ENCODE measurements at regions not wholly inside any gene's neighbourhood (a gene's known extent, or its start where the extent isn't known, plus 50 kb on each side); places are given as distances from the start of the nearest gene placed in this dataset.

DNA sequence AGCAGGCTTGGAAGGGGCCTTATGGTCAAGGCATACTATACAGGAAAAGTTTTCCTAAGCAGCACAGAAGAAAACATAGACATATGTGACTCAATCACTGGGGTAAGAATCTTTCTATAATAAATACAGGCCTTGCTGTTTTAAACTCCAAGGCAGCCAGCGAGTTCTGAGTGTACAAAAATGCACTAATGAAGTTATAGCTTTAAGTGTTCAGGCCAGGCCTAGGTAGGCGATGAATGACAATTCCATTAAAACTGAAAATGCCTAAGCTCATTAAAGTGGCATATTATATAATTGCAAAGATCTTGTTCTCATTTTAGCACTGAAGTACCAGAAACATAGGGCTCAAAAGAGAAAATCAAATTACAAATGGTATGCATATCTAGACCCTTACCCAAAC, 716.4 kb upstream of the HS3ST1 start:
- Histone ChIP-seq H3K4me3 (no peak overlapping the region), H3K9me3 (replicated peaks in 1 of 3) (no peaks in the 10 kb centered on the region), H3K4me1 (replicated peaks in 1 of 2) (no peaks in the 10 kb centered on the region), H3K27me3 (no peaks in the 10 kb centered on the region), H3K36me3 (replicated peaks in 1 of 2) (no peaks in the 10 kb centered on the region), H3K27ac (no peak overlapping the region)
- TF ChIP-seq, protein P1, sequence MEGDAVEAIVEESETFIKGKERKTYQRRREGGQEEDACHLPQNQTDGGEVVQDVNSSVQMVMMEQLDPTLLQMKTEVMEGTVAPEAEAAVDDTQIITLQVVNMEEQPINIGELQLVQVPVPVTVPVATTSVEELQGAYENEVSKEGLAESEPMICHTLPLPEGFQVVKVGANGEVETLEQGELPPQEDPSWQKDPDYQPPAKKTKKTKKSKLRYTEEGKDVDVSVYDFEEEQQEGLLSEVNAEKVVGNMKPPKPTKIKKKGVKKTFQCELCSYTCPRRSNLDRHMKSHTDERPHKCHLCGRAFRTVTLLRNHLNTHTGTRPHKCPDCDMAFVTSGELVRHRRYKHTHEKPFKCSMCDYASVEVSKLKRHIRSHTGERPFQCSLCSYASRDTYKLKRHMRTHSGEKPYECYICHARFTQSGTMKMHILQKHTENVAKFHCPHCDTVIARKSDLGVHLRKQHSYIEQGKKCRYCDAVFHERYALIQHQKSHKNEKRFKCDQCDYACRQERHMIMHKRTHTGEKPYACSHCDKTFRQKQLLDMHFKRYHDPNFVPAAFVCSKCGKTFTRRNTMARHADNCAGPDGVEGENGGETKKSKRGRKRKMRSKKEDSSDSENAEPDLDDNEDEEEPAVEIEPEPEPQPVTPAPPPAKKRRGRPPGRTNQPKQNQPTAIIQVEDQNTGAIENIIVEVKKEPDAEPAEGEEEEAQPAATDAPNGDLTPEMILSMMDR (IDR thresholded peaks at IDR 0.05): no peak
- TF ChIP-seq POLR2A (IDR thresholded peaks at IDR 0.05): no peak
- 84 to 94% (median 87%) methylated on average over 2 of the region's 2 CpGs for WGBS, 4 donors
- intact Hi-C loops (cut with DNase I): no loop called here
- DNase-seq: no peak

DNA sequence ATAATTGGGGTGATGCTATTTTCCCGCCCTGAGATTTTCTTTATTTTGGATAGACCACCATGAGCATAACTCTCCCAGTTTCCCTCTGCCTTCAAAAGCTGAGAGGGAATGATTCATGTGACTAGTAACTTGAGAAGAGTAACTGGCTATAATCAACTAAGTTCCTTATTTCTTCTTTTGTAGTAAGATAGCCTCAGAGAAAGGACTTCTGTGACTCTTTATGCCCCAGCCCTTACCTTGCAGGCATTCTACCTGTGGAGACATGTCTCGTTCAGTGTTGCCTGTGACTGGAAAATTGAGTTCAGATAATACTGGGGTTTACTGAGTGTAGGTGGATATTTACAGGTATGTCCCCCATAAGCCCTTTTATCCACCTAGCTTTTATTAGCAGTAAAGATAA, 715.4 kb upstream of the HS3ST1 start:
- H3K27me3 ChIP-seq: no peaks in the 10 kb centered on the region
- H3K4me3 ChIP-seq: no peak overlapping the region
- H3K36me3 ChIP-seq (replicated peaks in 1 of 2): no peaks in the 10 kb centered on the region
- TF ChIP-seq, protein P1 (IDR thresholded peaks at IDR 0.05): no peak
- TF ChIP-seq POLR2A (IDR thresholded peaks at IDR 0.05): no peak
- DNase-seq: no peak
- H3K9me3 ChIP-seq (replicated peaks in 1 of 3): no peaks in the 10 kb centered on the region
- no peak overlapping the region for H3K27ac ChIP-seq
- intact Hi-C loops (cut with DNase I): no loop called here
- H3K4me1 ChIP-seq (replicated peaks in 1 of 2): no peaks in the 10 kb centered on the region
- WGBS, 4 donors: 71 to 90% (median 79%) methylated on average over 2 of the region's 2 CpGs

DNA sequence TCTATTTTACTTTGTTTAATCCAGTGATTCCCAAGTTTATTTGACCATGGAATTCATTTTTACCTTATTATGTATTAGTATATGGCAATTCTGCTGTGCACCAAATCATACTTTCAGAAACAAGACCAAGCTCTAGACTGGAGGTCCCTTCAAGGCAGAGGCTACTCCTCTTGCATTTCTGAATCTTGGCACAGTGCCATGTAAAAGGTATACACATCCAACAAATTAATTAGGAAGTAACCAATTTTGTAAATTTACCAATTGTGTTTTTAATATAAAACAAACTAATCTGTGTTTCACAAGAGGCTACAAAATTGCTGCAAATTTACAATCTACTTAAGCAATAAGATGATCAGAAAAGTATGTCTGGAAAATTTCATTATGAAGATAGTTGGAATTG, 712.2 kb upstream of the HS3ST1 start:
- H3K27me3 ChIP-seq: no peaks in the 10 kb centered on the region
- no peaks in the 10 kb centered on the region for H3K36me3 ChIP-seq (replicated peaks in 1 of 2)
- no peak for DNase-seq
- intact Hi-C loops (cut with DNase I): no loop called here
- H3K4me1 ChIP-seq (replicated peaks in 1 of 2): no peaks in the 10 kb centered on the region
- TF ChIP-seq, protein P1 (IDR thresholded peaks at IDR 0.05): no peak
- no peak for TF ChIP-seq POLR2A (IDR thresholded peaks at IDR 0.05)
- H3K4me3 ChIP-seq: no peak overlapping the region
- H3K9me3 ChIP-seq (replicated peaks in 1 of 3): no peaks in the 10 kb centered on the region
- H3K27ac ChIP-seq: no peak overlapping the region

DNA sequence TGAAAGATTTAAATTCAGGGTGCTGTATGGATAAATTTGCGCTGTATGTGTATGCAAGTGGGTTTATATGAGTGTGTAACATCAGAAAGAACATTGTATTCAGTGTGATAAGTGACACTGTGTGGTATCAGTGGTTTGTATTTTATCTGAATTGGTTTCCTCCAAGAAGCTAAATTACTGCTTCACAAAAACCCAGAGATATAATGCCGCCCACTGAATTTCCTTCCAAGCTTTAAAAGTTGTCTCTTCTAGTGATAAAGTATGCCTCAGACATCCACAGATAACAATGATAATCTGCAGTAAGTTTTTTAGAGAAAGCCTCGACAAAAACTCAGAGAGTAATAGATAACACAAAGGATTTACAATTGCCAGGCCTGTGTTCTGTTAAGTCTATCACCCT, 710.6 kb upstream of the HS3ST1 start:
- WGBS, 4 donors: 51 to 56% (median 54%) methylated on average over 3 of the region's 3 CpGs
- Histone ChIP-seq H3K27ac (no peak overlapping the region), H3K4me3 (no peak overlapping the region), H3K4me1 (replicated peaks in 1 of 2) (no peaks in the 10 kb centered on the region), H3K9me3 (replicated peaks in 1 of 3) (peaks cover 0 to 1% (median 0%) of the 10 kb centered on the region in 3 donors), H3K27me3 (no peaks in the 10 kb centered on the region), H3K36me3 (replicated peaks in 1 of 2) (no peaks in the 10 kb centered on the region)
- DNase-seq: no peak
- TF ChIP-seq, protein P1 (IDR thresholded peaks at IDR 0.05): no peak
- TF ChIP-seq POLR2A (IDR thresholded peaks at IDR 0.05): no peak
- intact Hi-C loops (cut with DNase I): no loop called here
